Keratinocyte (primary cell): ENCODE measurements at regions not wholly inside any gene's neighbourhood (a gene's known extent, or its start where the extent isn't known, plus 50 kb on each side); places are given as distances from the start of the nearest gene placed in this dataset.
A peak's percentile ranks its signal among the peaks of the same experiment; 100 is the strongest.

Experiments used
- DNase-seq: peaks from one replicate; pipeline ENCODE4 v3.0.0-alpha.2; 2011; ENCODE audit warnings: low read depth, missing footprints, low spot score
- FAIRE-seq: peaks from 2 replicates; lab custom pipeline; 2011; peaks lifted over from hg19 to GRCh38; lab: Jason Lieb, UNC
- H2AFZ ChIP-seq: 2 replicates; pipeline ENCODE4 v1.6.0; 2012; ENCODE audit warnings: low read length, control low read depth, inconsistent platforms; ENCODE audit not compliant: control insufficient read depth
- H3K27ac ChIP-seq: 2 replicates; pipeline ENCODE4 v1.5.1; 2011; ENCODE audit warnings: low read length; ENCODE audit not compliant: control insufficient read depth, insufficient read depth
- H3K27me3 ChIP-seq: 3 replicates; pipeline ENCODE4 v1.6.0; 2011; ENCODE audit warnings: low read length; ENCODE audit not compliant: control insufficient read depth, insufficient read depth; ENCODE audit errors: extremely low read depth
- H3K36me3 ChIP-seq, 2 experiments: 2 replicates in 1 of 2; 3 replicates in 1 of 2; pipeline ENCODE4 v1.5.1; 2011; ENCODE audit warnings: low read length in 2 of 2, mild to moderate bottlenecking in 1 of 2; ENCODE audit not compliant: control insufficient read depth in 2 of 2, insufficient read depth in 2 of 2; ENCODE audit errors: extremely low read depth in 1 of 2
- H3K4me1 ChIP-seq: 3 replicates; pipeline ENCODE4 v1.5.1; 2011; ENCODE audit warnings: low read length; ENCODE audit not compliant: control insufficient read depth, insufficient read depth; ENCODE audit errors: extremely low read depth
- H3K4me2 ChIP-seq: 3 replicates; pipeline ENCODE4 v1.6.0; 2011; ENCODE audit warnings: low read depth, low read length; ENCODE audit not compliant: control insufficient read depth, insufficient read depth; ENCODE audit errors: extremely low read depth
- H3K4me3 ChIP-seq, 3 experiments: fragments of 200-600 bp in 1 of 3; sonication (generic) in 1 of 3; 2 replicates in 2 of 3; 3 replicates in 1 of 3; pipeline ENCODE4 v1.5.1; 2011 to 2016; ENCODE audit warnings: low read length in 3 of 3, mild to moderate bottlenecking in 3 of 3, control low read depth in 2 of 3, inconsistent platforms in 1 of 3, low read depth in 1 of 3, mixed read lengths in 1 of 3, mixed run types in 1 of 3, moderate library complexity in 1 of 3; ENCODE audit not compliant: control insufficient read depth in 2 of 3, insufficient read depth in 2 of 3; ENCODE audit errors: extremely low read depth in 1 of 3
- H3K79me2 ChIP-seq: 2 replicates; pipeline ENCODE4 v1.6.0; 2012; ENCODE audit warnings: low read length; ENCODE audit not compliant: control insufficient read depth, insufficient read depth
- H3K9ac ChIP-seq: 3 replicates; pipeline ENCODE4 v1.6.0; 2011; ENCODE audit warnings: low read length; ENCODE audit not compliant: control insufficient read depth, insufficient read depth; ENCODE audit errors: extremely low read depth
- H3K9me1 ChIP-seq: 3 replicates; pipeline ENCODE4 v1.6.0; 2011; ENCODE audit warnings: low read length; ENCODE audit not compliant: control insufficient read depth, insufficient read depth; ENCODE audit errors: extremely low read depth
- H3K9me3 ChIP-seq: 2 replicates; pipeline ENCODE4 v1.5.1; 2012; ENCODE audit warnings: low read depth, low read length; ENCODE audit not compliant: control insufficient read depth
- H4K20me1 ChIP-seq: 3 replicates; pipeline ENCODE4 v1.6.0; 2011; ENCODE audit warnings: low read length; ENCODE audit not compliant: control insufficient read depth, insufficient read depth; ENCODE audit errors: extremely low read depth
- CTCF ChIP-seq, 3 experiments: IDR thresholded peaks in 1 of 3; conservative IDR thresholded peaks in 1 of 3; optimal IDR thresholded peaks in 1 of 3; 2 replicates in 2 of 3; 3 replicates in 1 of 3; pipeline versions ENCODE3 to v1.5.1; 2011; ENCODE audit warnings: low read length in 3 of 3, mild to moderate bottlenecking in 3 of 3, moderate library complexity in 2 of 3, control low read depth in 1 of 3, inconsistent platforms in 1 of 3; ENCODE audit not compliant: insufficient read depth in 2 of 3; ENCODE audit errors: extremely low read depth in 1 of 3
- EZH2 ChIP-seq: IDR thresholded peaks from one replicate; pipeline ENCODE4 v1.6.1; 2012; ENCODE audit warnings: inconsistent platforms, mild to moderate bottlenecking, low read length, moderate library complexity
- dilution Hi-C: fragments of 300-500 bp; cut with MboI; formaldehyde crosslinking; loops from one replicate; pipeline ENCODE4 v1.7.0; 2020; ENCODE audit warnings: low sequenced_read_pairs; ENCODE audit not compliant: extremely low pct_ligation_motif_present

GRCh38 chr6:166106076-166106686 lies 61.5 kb downstream of the TBXT start:
- H3K27me3 ChIP-seq = no peaks in the 10 kb centered on the region
- dilution Hi-C loops = no loop called here
- H3K4me1 ChIP-seq = no peaks in the 10 kb centered on the region
- DNase-seq (no peak), FAIRE-seq (no peak)
- H3K79me2 ChIP-seq = no peaks in the 10 kb centered on the region
- no peaks in the 10 kb centered on the region for H3K9me3 ChIP-seq
- no peak overlapping the region for H3K9ac ChIP-seq
- no peak overlapping the region for H3K4me2 ChIP-seq
- no peaks in the 10 kb centered on the region for H3K36me3 ChIP-seq
- no peak for TF ChIP-seq EZH2
- peak; percentile 61 to 81 (median 71) for TF ChIP-seq CTCF (optimal IDR thresholded peaks at IDR 0.05 in 1 of 3, IDR thresholded peaks at IDR 0.05 in 1 of 3, conservative IDR thresholded peaks at IDR 0.05 in 1 of 3; ENCODE audit: extremely low read depth in 1 of 3, insufficient read depth in 2 of 3, low read length in 3 of 3)
- H3K27ac ChIP-seq = no peak overlapping the region
- no peaks in the 10 kb centered on the region for H4K20me1 ChIP-seq
- H2AFZ ChIP-seq = no peak overlapping the region
- H3K9me1 ChIP-seq = no peaks in the 10 kb centered on the region
- no peak overlapping the region for H3K4me3 ChIP-seq

GRCh38 chr6:166105341-166106075 lies 62.1 kb downstream of the TBXT start:
- no peaks in the 10 kb centered on the region for H3K4me1 ChIP-seq
- no peaks in the 10 kb centered on the region for H3K27me3 ChIP-seq
- no peak for FAIRE-seq

More at GRCh38 chr6:166105341-166106075, 62.1 kb downstream of the TBXT start:
- no peak overlapping the region for H2AFZ ChIP-seq
- no peak overlapping the region for H3K9ac ChIP-seq
- dilution Hi-C loops = no loop called here
- H4K20me1 ChIP-seq = no peaks in the 10 kb centered on the region
- H3K27ac ChIP-seq = no peak overlapping the region
- H3K4me3 ChIP-seq = no peak overlapping the region
- no peaks in the 10 kb centered on the region for H3K79me2 ChIP-seq
- no peak overlapping the region for H3K4me2 ChIP-seq
- H3K36me3 ChIP-seq = no peaks in the 10 kb centered on the region
- no peak for DNase-seq
- no peaks in the 10 kb centered on the region for H3K9me1 ChIP-seq
- TF ChIP-seq CTCF (optimal IDR thresholded peaks at IDR 0.05 in 1 of 3, IDR thresholded peaks at IDR 0.05 in 1 of 3, conservative IDR thresholded peaks at IDR 0.05 in 1 of 3; ENCODE audit: extremely low read depth in 1 of 3, insufficient read depth in 2 of 3, low read length in 3 of 3) (no peak), EZH2 (no peak)
- no peaks in the 10 kb centered on the region for H3K9me3 ChIP-seq
